ENCODE measurements at regions not wholly inside any gene's neighbourhood (a gene's known extent, or its start where the extent isn't known, plus 50 kb on each side); places are given as distances from the start of the nearest gene placed in this dataset.

GRCh38 chr15:66894986-66895780, 170.2 kb upstream of the SMAD3 start:
- H3K4me3 Mint-ChIP-seq (ENCODE audit: unreplicated experiment): no peak overlapping the region
- no peak for TF ChIP-seq CTCF (IDR thresholded peaks at IDR 0.05)
- H3K27me3 Mint-ChIP-seq (ENCODE audit: unreplicated experiment): no peaks in the 10 kb centered on the region
- H3K36me3 Mint-ChIP-seq (ENCODE audit: unreplicated experiment): no peaks in the 10 kb centered on the region
- no peaks in the 10 kb centered on the region for H3K9me3 Mint-ChIP-seq (ENCODE audit: unreplicated experiment)
- peak; percentile 54 for DNase-seq (ENCODE audit: extremely low spot score, unreplicated experiment)
- H3K4me1 Mint-ChIP-seq (ENCODE audit: unreplicated experiment): peaks cover 41% of the 10 kb centered on the region
- H3K27ac Mint-ChIP-seq (ENCODE audit: unreplicated experiment): peak overlapping the region; percentile 23

- Mint-ChIP-seq H3K4me3 (ENCODE audit: unreplicated experiment) (no peak overlapping the region), H3K4me1 (ENCODE audit: unreplicated experiment) (peaks cover 42% of the 10 kb centered on the region), H3K9me3 (ENCODE audit: unreplicated experiment) (no peaks in the 10 kb centered on the region), H3K36me3 (ENCODE audit: unreplicated experiment) (no peaks in the 10 kb centered on the region), H3K27me3 (ENCODE audit: unreplicated experiment) (no peaks in the 10 kb centered on the region), H3K27ac (ENCODE audit: unreplicated experiment) (no peak overlapping the region)
- no peak for TF ChIP-seq CTCF (IDR thresholded peaks at IDR 0.05)
- peak; percentile 36 for DNase-seq (ENCODE audit: extremely low spot score, unreplicated experiment)
Observed at GRCh38 chr15:66895794-66896453, 169.5 kb upstream of the SMAD3 start.

- no peak overlapping the region for H3K27ac Mint-ChIP-seq (ENCODE audit: unreplicated experiment)
- H3K27me3 Mint-ChIP-seq (ENCODE audit: unreplicated experiment): no peaks in the 10 kb centered on the region
- no peak for TF ChIP-seq CTCF (IDR thresholded peaks at IDR 0.05)
- H3K4me3 Mint-ChIP-seq (ENCODE audit: unreplicated experiment): no peak overlapping the region
- H3K4me1 Mint-ChIP-seq (ENCODE audit: unreplicated experiment): peaks cover 42% of the 10 kb centered on the region
- no peaks in the 10 kb centered on the region for H3K36me3 Mint-ChIP-seq (ENCODE audit: unreplicated experiment)
- no peaks in the 10 kb centered on the region for H3K9me3 Mint-ChIP-seq (ENCODE audit: unreplicated experiment)
- DNase-seq (ENCODE audit: extremely low spot score, unreplicated experiment): peak; percentile 40
Observed at GRCh38 chr15:66896611-66897010, 168.8 kb upstream of the SMAD3 start.

- no peak for TF ChIP-seq CTCF (IDR thresholded peaks at IDR 0.05)
- H3K4me1 Mint-ChIP-seq (ENCODE audit: unreplicated experiment): peaks cover 34% of the 10 kb centered on the region
- no peak for DNase-seq (ENCODE audit: extremely low spot score, unreplicated experiment)
- no peaks in the 10 kb centered on the region for H3K27me3 Mint-ChIP-seq (ENCODE audit: unreplicated experiment)
- H3K36me3 Mint-ChIP-seq (ENCODE audit: unreplicated experiment): no peaks in the 10 kb centered on the region
- no peaks in the 10 kb centered on the region for H3K9me3 Mint-ChIP-seq (ENCODE audit: unreplicated experiment)
- H3K27ac Mint-ChIP-seq (ENCODE audit: unreplicated experiment): no peak overlapping the region
- H3K4me3 Mint-ChIP-seq (ENCODE audit: unreplicated experiment): no peak overlapping the region
Observed at GRCh38 chr15:66897416-66897815, 168.0 kb upstream of the SMAD3 start.

- TF ChIP-seq CTCF (IDR thresholded peaks at IDR 0.05): no peak
- Mint-ChIP-seq H3K4me1 (ENCODE audit: unreplicated experiment) (peaks cover 28% of the 10 kb centered on the region), H3K4me3 (ENCODE audit: unreplicated experiment) (no peak overlapping the region), H3K9me3 (ENCODE audit: unreplicated experiment) (no peaks in the 10 kb centered on the region), H3K27me3 (ENCODE audit: unreplicated experiment) (no peaks in the 10 kb centered on the region), H3K36me3 (ENCODE audit: unreplicated experiment) (no peaks in the 10 kb centered on the region), H3K27ac (ENCODE audit: unreplicated experiment) (no peak overlapping the region)
- DNase-seq (ENCODE audit: extremely low spot score, unreplicated experiment): no peak
Observed at GRCh38 chr15:66897971-66898370, 167.4 kb upstream of the SMAD3 start.
